ENCODE measurements at regions not wholly inside any gene's neighbourhood (a gene's known extent, or its start where the extent isn't known, plus 50 kb on each side); places are given as distances from the start of the nearest gene placed in this dataset.

DNA sequence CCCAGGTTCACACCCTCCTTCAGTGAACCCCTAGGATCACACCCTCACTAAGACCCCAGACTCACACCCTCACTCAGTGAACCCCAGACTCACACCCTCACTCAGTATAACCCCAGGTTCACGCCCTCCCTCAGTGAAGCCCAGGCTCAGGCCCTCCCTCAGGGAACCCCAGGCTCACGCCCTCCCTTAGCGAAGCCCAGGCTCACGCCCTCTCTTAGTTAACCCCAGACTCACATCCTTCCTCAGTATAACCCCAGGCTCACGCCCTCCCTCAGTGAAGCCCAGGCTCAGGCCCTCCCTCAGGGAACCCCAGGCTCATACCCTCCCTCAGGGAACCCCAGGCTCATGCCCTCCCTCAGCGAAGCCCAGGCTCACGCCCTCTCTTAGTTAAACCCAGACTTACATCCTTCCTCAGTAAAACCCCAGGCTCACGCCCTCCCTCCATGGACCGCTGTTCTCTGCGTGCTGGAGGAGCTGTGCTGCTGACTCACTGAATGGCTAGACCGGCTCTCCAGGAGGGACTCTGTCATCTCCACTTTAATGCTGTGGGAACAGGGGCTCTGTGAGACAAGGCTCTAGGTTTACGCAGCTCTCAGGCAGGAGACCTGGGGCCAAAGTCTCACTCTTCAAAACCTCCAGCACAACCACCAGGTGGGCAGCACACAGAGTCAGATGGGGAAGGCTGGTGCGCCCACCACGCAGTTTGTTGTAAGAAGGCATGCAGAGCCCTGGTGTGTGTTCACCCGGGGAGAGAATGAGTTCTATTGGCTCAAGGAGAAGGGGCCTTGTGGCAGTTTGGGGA, 506.9 kb upstream of the MYT1L start:
- no peak overlapping the region for H3K4me3 ChIP-seq (ENCODE audit: low read depth in 1 of 3, low read length in 3 of 3)
- TF ChIP-seq JUND (IDR thresholded peaks at IDR 0.05) (no peak), RAD21 (IDR thresholded peaks at IDR 0.05) (no peak), FOXA2 (IDR thresholded peaks at IDR 0.05) (no peak)
- TF ChIP-seq, protein P1, sequence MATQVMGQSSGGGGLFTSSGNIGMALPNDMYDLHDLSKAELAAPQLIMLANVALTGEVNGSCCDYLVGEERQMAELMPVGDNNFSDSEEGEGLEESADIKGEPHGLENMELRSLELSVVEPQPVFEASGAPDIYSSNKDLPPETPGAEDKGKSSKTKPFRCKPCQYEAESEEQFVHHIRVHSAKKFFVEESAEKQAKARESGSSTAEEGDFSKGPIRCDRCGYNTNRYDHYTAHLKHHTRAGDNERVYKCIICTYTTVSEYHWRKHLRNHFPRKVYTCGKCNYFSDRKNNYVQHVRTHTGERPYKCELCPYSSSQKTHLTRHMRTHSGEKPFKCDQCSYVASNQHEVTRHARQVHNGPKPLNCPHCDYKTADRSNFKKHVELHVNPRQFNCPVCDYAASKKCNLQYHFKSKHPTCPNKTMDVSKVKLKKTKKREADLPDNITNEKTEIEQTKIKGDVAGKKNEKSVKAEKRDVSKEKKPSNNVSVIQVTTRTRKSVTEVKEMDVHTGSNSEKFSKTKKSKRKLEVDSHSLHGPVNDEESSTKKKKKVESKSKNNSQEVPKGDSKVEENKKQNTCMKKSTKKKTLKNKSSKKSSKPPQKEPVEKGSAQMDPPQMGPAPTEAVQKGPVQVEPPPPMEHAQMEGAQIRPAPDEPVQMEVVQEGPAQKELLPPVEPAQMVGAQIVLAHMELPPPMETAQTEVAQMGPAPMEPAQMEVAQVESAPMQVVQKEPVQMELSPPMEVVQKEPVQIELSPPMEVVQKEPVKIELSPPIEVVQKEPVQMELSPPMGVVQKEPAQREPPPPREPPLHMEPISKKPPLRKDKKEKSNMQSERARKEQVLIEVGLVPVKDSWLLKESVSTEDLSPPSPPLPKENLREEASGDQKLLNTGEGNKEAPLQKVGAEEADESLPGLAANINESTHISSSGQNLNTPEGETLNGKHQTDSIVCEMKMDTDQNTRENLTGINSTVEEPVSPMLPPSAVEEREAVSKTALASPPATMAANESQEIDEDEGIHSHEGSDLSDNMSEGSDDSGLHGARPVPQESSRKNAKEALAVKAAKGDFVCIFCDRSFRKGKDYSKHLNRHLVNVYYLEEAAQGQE (IDR thresholded peaks at IDR 0.05), result no peak
- TF ChIP-seq, protein P2, sequence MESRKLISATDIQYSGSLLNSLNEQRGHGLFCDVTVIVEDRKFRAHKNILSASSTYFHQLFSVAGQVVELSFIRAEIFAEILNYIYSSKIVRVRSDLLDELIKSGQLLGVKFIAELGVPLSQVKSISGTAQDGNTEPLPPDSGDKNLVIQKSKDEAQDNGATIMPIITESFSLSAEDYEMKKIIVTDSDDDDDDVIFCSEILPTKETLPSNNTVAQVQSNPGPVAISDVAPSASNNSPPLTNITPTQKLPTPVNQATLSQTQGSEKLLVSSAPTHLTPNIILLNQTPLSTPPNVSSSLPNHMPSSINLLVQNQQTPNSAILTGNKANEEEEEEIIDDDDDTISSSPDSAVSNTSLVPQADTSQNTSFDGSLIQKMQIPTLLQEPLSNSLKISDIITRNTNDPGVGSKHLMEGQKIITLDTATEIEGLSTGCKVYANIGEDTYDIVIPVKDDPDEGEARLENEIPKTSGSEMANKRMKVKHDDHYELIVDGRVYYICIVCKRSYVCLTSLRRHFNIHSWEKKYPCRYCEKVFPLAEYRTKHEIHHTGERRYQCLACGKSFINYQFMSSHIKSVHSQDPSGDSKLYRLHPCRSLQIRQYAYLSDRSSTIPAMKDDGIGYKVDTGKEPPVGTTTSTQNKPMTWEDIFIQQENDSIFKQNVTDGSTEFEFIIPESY (IDR thresholded peaks at IDR 0.05), result no peak
- peaks cover 0 to 7% (median 0%) of the 10 kb centered on the region in 4 donors for H3K27me3 ChIP-seq (ENCODE audit: control insufficient read depth in 4 of 4, insufficient read depth in 4 of 4, low read length in 3 of 4)
- no peak overlapping the region for H3K9ac ChIP-seq (ENCODE audit: low read depth in 1 of 2, low read length in 2 of 2)
- no peak overlapping the region for H3K27ac ChIP-seq (ENCODE audit: low read depth in 1 of 2, low read length in 2 of 2)
- no peaks in the 10 kb centered on the region for H3K4me1 ChIP-seq (ENCODE audit: control insufficient read depth in 4 of 4, insufficient read depth in 4 of 4, low read length in 3 of 4)
- no peaks in the 10 kb centered on the region for H3K9me3 ChIP-seq (ENCODE audit: control insufficient read depth in 4 of 4, low read length in 3 of 4)
- no peaks in the 10 kb centered on the region for H3K36me3 ChIP-seq (ENCODE audit: control insufficient read depth in 4 of 4, insufficient read depth in 3 of 4, low read depth in 1 of 4, low read length in 3 of 4)
- no peak for DNase-seq (ENCODE audit: low spot score)
- 77% methylated on average over 15 of the region's 15 CpGs for WGBS

DNA sequence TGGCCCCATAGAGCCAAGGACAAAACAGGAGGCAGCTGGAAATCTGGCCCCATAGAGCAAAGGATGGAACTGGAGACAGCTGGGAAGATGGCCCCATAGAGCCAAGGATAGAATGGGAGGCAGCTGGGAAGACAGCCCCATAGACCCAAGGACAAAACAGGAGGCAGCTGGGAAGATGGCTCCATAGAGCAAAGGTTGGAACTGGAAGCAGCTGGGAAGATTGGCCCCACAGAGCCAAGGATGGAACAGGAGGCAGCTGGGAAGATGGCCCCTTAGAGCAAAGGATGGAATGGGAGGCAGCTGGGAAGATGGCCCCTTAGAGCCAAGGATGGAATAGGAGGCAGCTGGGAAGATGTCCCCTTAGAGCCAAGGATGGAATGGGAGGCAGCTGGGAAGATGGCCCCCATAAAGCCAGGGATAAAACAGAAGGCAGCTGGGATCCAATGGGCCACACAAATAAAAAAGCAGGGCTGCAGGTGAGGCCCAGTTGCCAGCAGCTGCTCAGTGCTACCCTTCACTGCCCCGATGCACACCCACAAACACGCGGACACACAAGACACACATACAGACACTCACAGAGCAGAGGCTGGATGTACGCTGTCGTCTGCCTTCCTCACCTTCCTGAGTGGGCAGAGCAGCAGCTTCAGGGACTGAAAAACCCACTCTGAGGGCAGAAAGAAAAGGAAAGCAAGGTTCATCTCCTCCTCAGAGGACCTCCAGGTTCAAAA, 505.4 kb upstream of the MYT1L start:
- DNase-seq (ENCODE audit: low spot score), result no peak
- Histone ChIP-seq H3K4me1 (ENCODE audit: control insufficient read depth in 4 of 4, insufficient read depth in 4 of 4, low read length in 3 of 4) (no peaks in the 10 kb centered on the region), H3K27ac (ENCODE audit: low read depth in 1 of 2, low read length in 2 of 2) (no peak overlapping the region), H3K9me3 (ENCODE audit: control insufficient read depth in 4 of 4, low read length in 3 of 4) (no peaks in the 10 kb centered on the region), H3K9ac (ENCODE audit: low read depth in 1 of 2, low read length in 2 of 2) (no peak overlapping the region), H3K27me3 (ENCODE audit: control insufficient read depth in 4 of 4, insufficient read depth in 4 of 4, low read length in 3 of 4) (peaks cover 0 to 7% (median 0%) of the 10 kb centered on the region in 4 donors), H3K36me3 (ENCODE audit: control insufficient read depth in 4 of 4, insufficient read depth in 3 of 4, low read depth in 1 of 4, low read length in 3 of 4) (no peaks in the 10 kb centered on the region), H3K4me3 (ENCODE audit: low read depth in 1 of 3, low read length in 3 of 3) (no peak overlapping the region)
- 82% methylated on average over 5 of the region's 5 CpGs for WGBS
- no peak for TF ChIP-seq HNF4A (conservative IDR thresholded peaks at IDR 0.05)
- no peak for TF ChIP-seq HNF4G (IDR thresholded peaks at IDR 0.05)
- TF ChIP-seq EGR1 (IDR thresholded peaks at IDR 0.05; ENCODE audit: low read depth in 2 of 2), result no peak
- TF ChIP-seq GABPA (IDR thresholded peaks at IDR 0.05 in 1 of 2, conservative IDR thresholded peaks at IDR 0.05 in 1 of 2), result no peak

Data from liver (tissue), 7 donors.